ENCODE measurements at regions not wholly inside any gene's neighbourhood (a gene's known extent, or its start where the extent isn't known, plus 50 kb on each side); places are given as distances from the start of the nearest gene placed in this dataset.

GRCh38 chr21:23162198-23162946, 2164.2 kb downstream of the NCAM2 start (continued):
- TF ChIP-seq ATOH8 (CRISPR knock-in tag; IDR thresholded peaks at IDR 0.05; ENCODE audit: low read depth) (no peak), ESRRA (IDR thresholded peaks at IDR 0.05; ENCODE audit: borderline replicate concordance, low read length) (no peak), CHD2 (IDR thresholded peaks at IDR 0.05; ENCODE audit: low read length, partially characterized antibody) (no peak), EP300 (IDR thresholded peaks at IDR 0.05) (no peak), SREBF2 (IDR thresholded peaks at IDR 0.05) (no peak), RAD21 (conservative IDR thresholded peaks at IDR 0.05 in 1 of 2, IDR thresholded peaks at IDR 0.05 in 1 of 2) (no peak), CEBPB (IDR thresholded peaks at IDR 0.05) (no peak)

Small RNA genes lying in the stretch of these regions (small RNA-seq; reads per million reads assigned to genes)
- gene MIR6130 (0 to 0.97 (median 0) reads per million in 6 experiments), gene RNU4-45P (0 reads per million in 6 experiments)
